ENCODE measurements at regions not wholly inside any gene's neighbourhood (a gene's known extent, or its start where the extent isn't known, plus 50 kb on each side); places are given as distances from the start of the nearest gene placed in this dataset.
"Not testable (repeated sequence)": the region's sequence is repeated elsewhere in the genome, so short reads cannot be mapped to it uniquely, and the experiment has no call there.

GRCh38 chr3:125692361-125692760 lies 97.1 kb upstream of the OSBPL11 start:
- intact Hi-C loops (cut with DNase I, micrococcal nuclease): no loop called here

GRCh38 chr3:125693887-125694286 lies 98.6 kb upstream of the OSBPL11 start:
- no peak overlapping the region for H3K4me3 ChIP-seq
- DNase-seq (no peak), ATAC-seq (no peak)
- no peaks in the 10 kb centered on the region for H3K36me3 ChIP-seq (ENCODE audit: low read depth)
- H3K4me1 ChIP-seq (ENCODE audit: low read depth): no peaks in the 10 kb centered on the region
- intact Hi-C loops (cut with DNase I, micrococcal nuclease): no loop called here
- H3K9me3 ChIP-seq: no peaks in the 10 kb centered on the region
- TF ChIP-seq CTCF (IDR thresholded peaks at IDR 0.05): no peak

More at GRCh38 chr3:125692361-125692760, 97.1 kb upstream of the OSBPL11 start:
- DNase-seq (no peak), ATAC-seq (no peak)
- no peaks in the 10 kb centered on the region for H3K36me3 ChIP-seq (ENCODE audit: low read depth)
- no peaks in the 10 kb centered on the region for H3K4me1 ChIP-seq (ENCODE audit: low read depth)
- no peak overlapping the region for H3K4me3 ChIP-seq
- H3K9me3 ChIP-seq: no peaks in the 10 kb centered on the region
- no peak for TF ChIP-seq CTCF (IDR thresholded peaks at IDR 0.05)

GRCh38 chr3:125694761-125695294 lies 99.5 kb upstream of the OSBPL11 start:
- intact Hi-C loops (cut with DNase I, micrococcal nuclease): no loop called here
- H3K36me3 ChIP-seq (ENCODE audit: low read depth): no peaks in the 10 kb centered on the region
- DNase-seq (no peak), ATAC-seq (no peak)
- TF ChIP-seq CTCF (IDR thresholded peaks at IDR 0.05): no peak
- H3K4me1 ChIP-seq (ENCODE audit: low read depth): no peaks in the 10 kb centered on the region
- no peaks in the 10 kb centered on the region for H3K9me3 ChIP-seq
- no peak overlapping the region for H3K4me3 ChIP-seq

GRCh38 chr3:125695688-125696087 lies 100.4 kb upstream of the OSBPL11 start:
- ATAC-seq: no peak
- Histone ChIP-seq H3K4me1 (ENCODE audit: low read depth) (no peaks in the 10 kb centered on the region), H3K4me3 (no peak overlapping the region), H3K9me3 (no peaks in the 10 kb centered on the region), H3K36me3 (ENCODE audit: low read depth) (no peaks in the 10 kb centered on the region)
- TF ChIP-seq CTCF (IDR thresholded peaks at IDR 0.05): no peak
- DNase-seq: no peak
- intact Hi-C loops (cut with DNase I, micrococcal nuclease): no loop called here

- DNase-seq: not testable (repeated sequence)
Observed at GRCh38 chr3:125697126-125697525, 101.8 kb upstream of the OSBPL11 start.

GRCh38 chr3:125697979-125698640 lies 102.8 kb upstream of the OSBPL11 start:
- H3K4me1 ChIP-seq (ENCODE audit: low read depth); H3K36me3 ChIP-seq (ENCODE audit: low read depth); DNase-seq; H3K9me3 ChIP-seq; H3K4me3 ChIP-seq; intact Hi-C loops (cut with DNase I, micrococcal nuclease); ATAC-seq: not testable (repeated sequence)

More at GRCh38 chr3:125697126-125697525, 101.8 kb upstream of the OSBPL11 start:
- H3K9me3 ChIP-seq; ATAC-seq; H3K4me3 ChIP-seq; H3K36me3 ChIP-seq (ENCODE audit: low read depth); intact Hi-C loops (cut with DNase I, micrococcal nuclease); H3K4me1 ChIP-seq (ENCODE audit: low read depth): not testable (repeated sequence)

All from mucosa of descending colon (tissue), 3 donors.